HG02759 (cell line): ENCODE measurements at regions not wholly inside any gene's neighbourhood (a gene's known extent, or its start where the extent isn't known, plus 50 kb on each side); places are given as distances from the start of the nearest gene placed in this dataset.
"Not testable (repeated sequence)": the region's sequence is repeated elsewhere in the genome, so short reads cannot be mapped to it uniquely, and the experiment has no call there.

Source experiments
- ATAC-seq: cut with Tn5 transposase; IDR thresholded peaks from one replicate; pipeline ENCODE4 v1.9.1; 2021; ENCODE audit warnings: mild to moderate bottlenecking, moderate library complexity; ENCODE audit not compliant: unreplicated experiment

DNA sequence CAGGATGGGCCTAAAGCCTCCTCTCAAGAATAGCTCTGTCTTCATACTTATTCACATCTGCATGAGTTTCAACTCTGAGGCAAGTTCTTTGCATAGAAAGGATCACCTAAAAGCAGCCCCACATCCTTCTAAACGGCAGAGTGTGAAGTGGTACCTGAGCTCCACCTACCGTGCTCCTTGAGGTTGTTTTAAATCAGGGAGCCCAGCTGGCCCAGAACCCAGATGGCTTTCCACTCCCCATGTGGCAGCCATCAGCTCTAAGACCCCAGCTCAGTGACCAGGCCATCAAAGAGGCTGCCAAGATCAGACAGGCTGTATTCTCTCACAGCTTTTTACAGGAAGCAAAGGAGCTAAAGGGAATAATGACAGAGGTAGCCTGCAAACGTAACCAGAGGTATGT is 299.3 kb downstream of the RASEF start:
- ATAC-seq, result no peak

DNA sequence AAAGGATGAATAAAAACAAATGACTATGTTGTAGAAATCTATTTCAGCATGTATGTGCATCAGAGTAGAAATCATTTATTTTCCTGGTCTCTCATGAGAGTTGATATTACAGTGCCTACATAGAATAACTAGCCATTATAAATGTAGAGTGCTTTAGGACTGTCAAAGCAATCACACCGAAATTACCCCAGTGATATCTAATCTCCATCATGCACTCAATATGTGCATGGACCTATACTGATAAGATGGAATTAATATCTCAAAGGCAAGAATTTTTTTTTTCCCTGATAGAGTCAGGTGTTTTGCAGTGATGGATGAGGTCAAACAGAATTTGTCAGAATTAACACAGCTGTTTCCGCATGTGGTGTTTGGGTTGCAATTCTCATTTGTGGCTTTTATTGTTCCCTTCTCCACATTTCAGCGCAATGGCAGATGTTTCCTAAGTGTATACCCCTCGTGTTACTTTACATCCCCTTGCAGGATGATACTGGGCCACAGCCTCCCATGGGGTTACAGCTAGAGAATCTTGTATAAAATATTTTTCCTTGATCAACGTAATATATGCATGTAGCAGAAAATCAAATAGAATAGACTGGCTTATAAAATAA is 298.8 kb downstream of the RASEF start:
- no peak for ATAC-seq

DNA sequence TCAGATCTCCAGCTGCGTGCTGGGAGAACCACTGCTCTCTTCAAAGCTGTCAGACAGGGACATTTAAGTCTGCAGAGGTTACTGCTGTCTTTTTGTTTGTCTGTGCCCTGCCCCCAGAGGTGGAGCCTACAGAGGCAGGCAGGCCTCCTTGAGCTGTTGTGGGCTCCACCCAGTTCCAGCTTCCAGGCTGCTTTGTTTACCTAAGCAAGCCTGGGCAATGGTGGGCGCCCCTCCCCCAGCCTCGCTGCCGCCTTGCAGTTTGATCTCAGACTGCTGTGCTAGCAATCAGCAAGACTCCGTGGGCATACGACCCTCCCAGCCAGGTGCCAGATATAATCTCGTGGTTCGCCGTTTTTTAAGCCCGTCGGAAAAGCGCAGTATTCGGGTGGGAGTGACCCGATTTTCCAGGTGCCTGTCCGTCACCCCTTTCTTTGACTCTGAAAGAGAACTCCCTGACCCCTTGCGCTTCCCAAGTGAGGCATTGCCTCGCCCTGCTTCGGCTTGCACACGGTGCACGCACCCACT is 288.2 kb downstream of the RASEF start:
- ATAC-seq, result not testable (repeated sequence)

DNA sequence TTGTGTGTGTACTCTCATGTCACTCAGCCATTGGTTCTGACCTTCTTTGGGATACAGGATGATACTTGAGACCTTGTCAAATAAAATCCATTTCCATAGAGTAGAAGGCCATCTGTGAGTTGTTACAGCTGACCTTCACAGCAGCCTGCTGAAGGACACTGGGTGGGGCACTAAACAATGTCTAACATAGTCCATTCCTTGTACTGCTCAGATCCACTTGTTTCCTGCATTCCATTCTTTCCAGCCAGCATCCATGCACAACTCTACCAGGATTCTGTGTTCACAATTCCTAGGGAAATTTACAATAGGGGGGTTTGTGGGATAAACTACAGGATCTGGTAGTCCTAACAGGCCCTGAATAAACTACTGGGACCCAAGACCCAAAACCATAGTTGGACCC is 286.4 kb downstream of the RASEF start:
- no peak for ATAC-seq

DNA sequence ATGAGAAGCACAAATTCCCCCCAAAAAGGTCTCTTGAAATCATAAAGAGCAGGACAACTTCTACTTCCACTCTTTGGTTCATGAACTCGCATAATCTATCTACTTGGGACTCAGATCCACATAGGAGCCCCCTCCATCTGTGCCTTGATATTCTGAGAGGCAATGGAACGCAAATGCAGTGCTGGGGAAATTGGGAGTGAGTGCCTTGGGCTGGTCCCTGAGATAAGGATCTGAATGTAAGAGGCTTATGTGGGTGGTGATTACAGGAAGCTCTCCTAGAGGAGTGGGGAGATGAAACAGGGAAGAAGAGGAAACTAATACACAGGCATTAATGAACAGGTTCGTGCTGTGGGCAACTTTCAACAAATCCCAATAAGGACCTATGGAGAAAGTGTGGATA is 285.6 kb downstream of the RASEF start:
- no peak for ATAC-seq

DNA sequence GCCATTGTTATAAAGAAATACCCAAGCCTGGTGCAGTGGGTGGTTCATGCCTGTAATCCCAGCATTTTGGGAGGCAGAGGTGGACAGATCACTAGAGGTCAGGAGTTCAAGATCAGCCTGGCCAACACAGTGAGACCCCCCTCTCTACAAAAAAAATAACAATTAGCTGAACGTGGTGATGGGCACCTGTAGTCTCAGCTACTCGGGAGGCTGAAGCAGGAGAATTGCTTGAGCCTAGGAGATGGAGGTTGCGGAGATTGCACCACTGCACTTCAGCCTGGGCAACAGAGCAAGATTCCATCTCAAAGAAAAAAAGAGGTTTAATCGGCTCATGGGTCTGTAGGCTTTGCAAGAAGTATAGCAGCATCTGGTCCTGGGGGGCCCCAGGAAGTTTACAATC is 284.0 kb downstream of the RASEF start:
- not testable (repeated sequence) for ATAC-seq

DNA sequence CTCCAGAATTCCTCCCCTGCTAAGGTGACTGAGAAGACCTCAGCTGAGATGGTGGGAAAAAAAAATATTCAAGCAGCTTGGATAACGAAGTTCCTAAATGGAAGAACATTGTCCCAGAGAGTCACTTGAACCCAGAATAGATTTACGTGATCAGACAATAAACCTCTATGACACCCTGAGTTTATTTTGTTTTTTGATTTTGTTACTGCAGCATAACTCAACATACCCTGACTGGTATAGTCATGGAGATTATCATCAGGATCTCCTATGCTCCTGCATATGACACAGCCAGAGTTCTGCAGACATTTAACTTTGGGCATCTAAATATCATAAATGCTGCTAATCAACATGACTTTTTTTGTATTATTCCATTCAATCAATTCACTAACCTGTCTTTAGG is 282.9 kb downstream of the RASEF start:
- ATAC-seq, result no peak

DNA sequence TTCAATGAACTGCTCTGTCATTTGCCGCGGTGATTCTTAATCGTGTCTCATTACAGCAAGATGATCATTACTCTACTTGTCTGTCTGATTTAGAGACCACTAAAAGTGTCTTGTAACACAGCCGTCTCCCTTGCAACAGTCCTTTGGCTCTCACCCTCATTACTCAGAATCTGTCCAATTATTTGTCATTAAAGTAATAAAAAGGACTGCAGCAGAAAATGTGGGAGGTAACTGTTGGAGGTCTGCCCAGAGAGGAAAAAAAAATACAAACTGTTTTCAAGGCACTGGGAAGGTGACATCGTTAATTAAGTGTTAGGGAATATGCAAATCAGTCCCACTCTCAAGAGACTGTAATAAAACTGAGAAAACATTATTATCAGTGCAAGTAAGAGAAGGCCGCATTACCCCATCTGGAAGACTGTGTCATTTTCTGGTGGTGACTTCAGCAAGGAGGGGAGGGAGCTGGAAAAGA is 281.0 kb downstream of the RASEF start:
- ATAC-seq, result no peak

DNA sequence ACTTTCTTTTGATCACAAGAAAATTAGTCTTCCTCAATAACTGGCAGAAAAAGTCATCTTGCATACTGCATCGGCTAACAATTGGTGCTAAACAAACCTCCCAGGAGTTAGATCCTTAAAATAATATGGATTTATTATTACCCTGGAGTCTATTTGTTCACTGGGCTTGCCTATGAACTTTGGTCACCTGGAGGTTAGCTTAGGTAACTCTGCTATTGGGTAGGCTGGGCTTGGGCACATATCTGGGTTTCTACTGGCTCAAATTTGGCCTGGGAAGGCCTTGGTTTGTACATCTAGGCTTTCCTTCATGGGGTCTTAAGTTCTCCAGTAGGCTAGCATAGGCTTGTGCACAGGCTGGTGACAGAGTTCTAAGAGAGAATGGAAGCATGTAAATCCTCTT is 279.9 kb downstream of the RASEF start:
- ATAC-seq, result no peak

DNA sequence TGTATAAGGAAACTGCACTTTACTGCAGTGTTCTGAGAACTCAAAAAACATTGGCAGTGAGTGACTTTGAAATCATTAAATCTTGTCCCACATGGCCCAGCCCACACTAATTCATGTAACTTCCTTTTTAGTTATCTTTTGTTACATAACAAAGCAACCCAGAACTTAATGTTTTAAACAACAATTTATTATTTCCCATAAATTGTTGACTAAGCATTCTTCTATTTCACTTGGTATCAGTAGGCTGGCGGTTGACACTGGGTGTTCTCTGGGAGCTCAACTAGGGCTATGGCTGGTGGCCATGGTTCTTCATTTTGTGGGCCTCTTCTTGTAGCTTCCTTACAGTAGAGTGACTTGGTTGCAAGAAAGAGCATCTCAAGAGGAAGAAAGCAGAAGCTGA is 278.4 kb downstream of the RASEF start:
- no peak for ATAC-seq

DNA sequence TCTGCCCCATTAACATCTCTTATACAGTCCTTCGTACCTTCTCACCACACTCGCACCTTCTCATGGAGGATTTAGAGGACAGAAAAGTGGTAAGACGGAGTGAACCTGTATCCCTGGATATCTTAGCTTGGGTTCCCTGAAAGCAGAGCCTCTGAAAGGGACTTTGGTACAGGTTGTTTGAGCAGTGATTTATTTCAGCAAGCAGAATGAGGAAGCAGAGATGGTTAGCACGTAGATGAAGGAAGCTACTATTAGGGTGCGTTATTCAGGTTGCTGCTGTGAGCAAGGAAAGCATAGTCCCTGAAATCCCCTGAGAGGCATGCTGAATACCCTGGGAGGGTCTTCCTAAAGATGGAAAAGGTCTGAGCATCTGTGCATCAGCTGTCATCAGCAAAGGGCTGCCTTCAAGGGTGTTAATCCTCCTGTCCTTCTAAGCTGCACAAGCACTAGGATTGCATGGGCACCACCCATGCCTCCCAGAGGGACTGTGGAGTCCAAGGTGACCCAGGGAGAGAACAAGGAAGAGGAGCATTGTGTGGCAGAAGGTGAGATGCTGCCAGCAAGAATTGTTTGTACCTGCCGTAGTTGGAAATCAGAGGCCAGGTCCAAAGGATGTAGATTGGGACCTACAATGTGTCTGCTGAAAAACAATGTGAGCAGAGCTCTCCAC is 273.7 kb downstream of the RASEF start:
- no peak for ATAC-seq

DNA sequence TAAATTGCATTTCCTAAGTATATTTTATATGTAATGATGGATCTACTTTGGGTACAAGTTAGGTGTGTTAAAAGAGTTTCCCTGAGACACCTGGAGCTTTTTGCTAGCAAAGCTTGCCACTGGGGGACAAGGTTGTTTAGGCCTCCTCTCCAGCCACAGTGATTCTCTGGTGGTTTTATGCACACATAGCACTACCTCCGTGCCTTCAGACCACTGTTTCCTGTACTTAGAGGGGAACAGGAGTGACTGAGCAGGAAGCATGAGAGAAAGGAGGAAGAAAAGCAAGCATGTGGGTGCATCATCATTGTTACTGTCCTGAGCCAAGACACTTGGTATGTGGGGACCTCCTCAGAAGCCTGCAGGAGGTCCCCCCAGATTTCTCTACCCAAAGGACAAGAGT is 272.1 kb downstream of the RASEF start:
- ATAC-seq, result no peak

DNA sequence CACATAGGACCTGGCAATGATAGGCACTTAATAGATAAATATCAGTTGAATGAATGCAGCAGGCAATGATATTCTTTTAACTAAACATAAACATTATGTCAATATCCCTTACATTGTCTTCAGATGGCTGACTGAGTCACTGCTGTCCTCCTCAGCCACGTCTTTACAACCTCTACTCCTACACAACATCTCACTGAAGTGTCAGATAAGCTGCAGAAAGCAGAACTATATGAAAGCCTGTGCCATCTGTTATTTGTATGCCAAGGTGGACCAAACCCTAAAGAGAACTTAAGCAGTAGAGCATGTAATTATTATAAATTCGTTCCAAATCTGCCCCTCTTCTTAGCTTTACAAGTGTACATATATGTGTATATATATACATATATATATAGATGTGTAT is 271.2 kb downstream of the RASEF start:
- ATAC-seq, result no peak

DNA sequence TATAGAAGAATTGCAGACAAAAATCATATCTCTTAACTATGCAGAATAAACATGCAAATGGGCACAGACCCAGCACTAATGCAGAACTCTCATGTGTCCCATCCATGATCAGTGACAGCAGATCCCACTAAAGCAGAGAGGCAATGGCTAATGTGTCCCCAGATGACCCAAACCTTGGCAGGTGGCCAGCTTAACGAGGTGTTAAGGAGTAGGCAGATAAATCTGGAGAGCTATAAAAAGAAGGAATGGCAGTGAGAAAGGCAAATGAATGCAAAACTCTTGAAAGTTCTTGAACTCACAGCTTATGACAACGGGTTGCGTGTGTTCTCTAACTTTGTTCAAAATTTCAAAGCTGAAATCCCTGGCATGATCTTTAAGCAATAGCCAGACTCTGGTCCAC is 265.4 kb downstream of the RASEF start:
- no peak for ATAC-seq

DNA sequence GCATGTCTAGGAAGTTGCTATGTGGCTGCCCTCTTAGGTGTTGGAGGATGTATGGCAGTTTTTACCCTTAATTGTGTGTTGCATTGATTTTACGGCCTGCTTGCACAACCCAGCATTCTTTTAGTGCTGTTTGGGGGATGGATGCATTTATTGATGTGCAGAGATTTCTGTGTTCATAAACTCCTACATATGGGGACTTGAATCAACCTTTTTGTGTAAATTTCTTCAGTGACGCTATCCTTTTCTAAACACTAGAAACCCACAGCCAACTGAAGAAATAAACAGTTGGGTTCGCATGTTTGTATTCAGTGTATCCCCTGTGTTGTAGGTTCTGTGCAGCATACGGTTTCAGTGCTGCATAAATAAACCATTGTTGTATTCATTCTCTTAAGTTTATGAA is 263.7 kb downstream of the RASEF start:
- no peak for ATAC-seq

DNA sequence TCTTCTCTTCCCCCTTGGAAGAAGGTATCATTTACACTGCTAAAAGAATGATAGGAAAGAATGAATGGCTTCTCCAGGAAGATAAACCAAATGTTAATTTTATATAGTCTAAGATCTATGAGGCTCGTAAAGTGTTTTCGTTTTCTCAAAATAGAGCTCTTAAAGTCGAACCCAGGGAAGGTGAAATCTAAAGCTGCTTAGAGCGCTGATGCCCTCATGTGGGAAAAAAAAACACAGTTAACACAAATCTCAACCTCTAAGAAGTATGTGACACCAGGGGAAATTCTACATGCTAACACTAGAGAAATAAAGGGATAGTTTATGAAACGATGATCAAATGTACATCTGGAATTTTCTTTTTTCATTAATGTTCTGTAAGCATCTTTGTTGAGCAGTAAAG is 257.9 kb downstream of the RASEF start:
- ATAC-seq, result no peak

DNA sequence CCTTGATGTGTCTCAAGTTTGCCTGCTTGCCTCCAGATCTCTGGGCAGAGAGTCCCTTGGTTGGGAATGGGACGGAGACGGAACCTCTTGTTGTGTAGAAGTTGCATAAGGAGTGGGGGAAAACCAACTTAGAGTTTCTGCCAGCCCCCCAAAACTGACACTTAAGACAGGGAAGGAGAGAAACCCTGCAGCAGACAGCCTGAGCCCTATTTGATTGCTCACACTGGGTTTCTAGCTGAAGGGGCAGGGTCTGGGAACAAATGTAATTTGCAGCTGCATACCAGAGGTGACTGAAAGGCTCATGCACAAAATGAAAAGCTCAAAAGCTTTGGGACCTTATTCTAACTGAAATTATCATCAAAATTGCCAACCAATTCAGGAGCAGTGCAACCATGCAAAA is 254.5 kb downstream of the RASEF start:
- no peak for ATAC-seq

DNA sequence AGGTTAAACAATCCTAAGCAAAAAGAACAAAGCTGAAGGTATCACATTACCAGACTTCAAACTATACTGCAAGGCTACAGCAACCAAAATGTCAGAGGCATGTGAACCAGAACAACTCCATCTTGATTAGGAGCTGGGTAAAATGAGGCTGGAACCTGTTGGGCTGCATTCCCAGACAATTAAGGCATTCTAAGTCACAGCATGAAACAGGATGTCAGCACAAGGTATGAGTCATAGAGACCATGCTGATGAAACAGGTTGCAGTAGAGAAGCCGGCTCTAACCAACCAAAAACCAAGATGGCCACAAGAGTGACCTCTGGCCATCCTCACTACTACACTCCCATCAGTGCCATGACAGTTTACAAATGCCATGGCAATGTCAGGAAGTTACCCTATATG is 252.0 kb downstream of the RASEF start:
- ATAC-seq, result no peak

DNA sequence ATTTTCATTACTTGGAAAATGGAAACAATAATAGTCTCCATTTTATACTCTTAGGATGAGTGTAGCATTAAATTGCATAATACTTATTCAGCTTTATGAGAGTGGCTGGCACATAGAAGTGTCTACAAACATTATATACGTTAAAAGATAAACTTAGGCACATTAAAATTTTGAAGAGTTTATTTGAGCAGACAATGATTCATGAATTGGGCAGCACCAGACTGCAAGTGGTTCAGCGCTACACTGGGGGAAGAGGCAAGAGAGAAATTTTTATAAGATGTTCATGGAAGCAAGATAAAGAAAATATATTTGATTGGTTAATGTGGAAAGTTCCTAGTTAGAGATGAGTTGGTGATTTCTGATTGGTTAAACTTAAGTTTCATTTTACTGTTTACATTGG is 243.7 kb downstream of the RASEF start:
- ATAC-seq, result no peak

DNA sequence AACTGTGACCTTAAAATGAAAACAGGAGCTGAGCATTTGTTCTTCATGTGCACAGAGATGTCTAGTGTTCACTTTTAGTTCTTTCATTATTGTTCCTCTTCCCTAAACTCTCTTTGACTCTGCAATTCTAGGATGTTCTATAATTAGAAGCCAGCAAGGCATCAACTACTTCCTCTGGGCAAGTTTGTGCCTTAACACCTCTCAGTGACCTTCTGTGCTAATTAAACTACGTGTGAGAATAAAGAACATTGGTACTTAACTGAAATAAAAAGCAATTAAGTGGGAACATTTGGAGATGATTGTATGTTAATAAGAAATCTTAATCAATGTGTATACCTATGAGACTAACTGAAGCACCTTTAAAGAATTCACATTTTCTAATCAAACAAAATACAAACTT is 242.8 kb downstream of the RASEF start:
- ATAC-seq, result no peak

DNA sequence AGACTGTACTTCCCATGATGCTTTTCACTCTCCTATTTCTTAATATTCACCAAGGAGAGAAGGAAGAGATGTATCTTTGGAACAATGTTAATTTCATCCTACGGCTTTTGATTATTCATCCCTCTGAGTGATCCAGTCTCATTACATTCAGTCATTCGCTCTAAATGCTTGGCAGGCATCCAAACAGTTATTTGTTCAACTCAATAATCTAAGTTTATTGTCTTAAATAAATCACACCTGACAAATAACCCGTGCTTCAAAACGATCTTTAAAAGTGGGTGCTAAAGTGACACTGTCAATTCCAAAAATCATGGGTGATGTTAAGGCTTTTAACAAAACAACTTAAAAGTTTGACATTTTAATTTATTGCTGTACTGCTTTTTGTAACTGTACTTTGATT is 233.1 kb downstream of the RASEF start:
- no peak for ATAC-seq

DNA sequence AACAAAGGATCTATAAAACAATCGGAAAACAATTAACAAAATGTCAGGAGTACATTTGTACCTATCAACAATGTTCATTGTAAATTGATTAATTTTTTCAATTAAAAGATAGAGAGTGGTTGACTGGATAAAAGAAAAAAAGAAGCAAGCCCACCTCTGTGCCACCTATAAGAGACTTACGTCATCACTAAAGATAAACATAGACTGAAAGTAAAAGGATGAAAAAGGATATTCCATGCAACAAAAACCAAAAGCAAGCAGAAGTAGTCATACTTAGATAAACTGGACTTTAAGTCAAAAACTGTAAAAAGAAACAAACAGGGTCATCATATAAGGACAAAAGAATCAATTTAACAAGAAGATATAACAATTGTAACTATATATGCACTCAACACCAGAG is 197.4 kb downstream of the RASEF start:
- no peak for ATAC-seq
